Endothelial cell of umbilical vein (primary cell): ENCODE measurements at regions not wholly inside any gene's neighbourhood (a gene's known extent, or its start where the extent isn't known, plus 50 kb on each side); places are given as distances from the start of the nearest gene placed in this dataset.

Source experiments
- BruUV-seq: library from RNA; stranded (reverse); fragments of 400-500 nt; replicated peaks from 2 replicates; lab custom pipeline; 2021; lab: Mats Ljungman, UMichigan
- CTCF ChIA-PET: fragments of 300-600, 350-600 bp; sonication (Branson Sonifier 250); formaldehyde crosslinking; loops from one replicate; lab custom pipeline; 2021; ENCODE audit warnings: antibody characterized with exemption, inconsistent platforms; lab: Charles Lee
- POLR2A ChIA-PET: fragments of 300-600, 350-600 bp; sonication (Branson Sonifier 250); formaldehyde crosslinking; loops from one replicate; lab custom pipeline; 2021; ENCODE audit warnings: antibody characterized with exemption, inconsistent platforms; lab: Charles Lee
- DNase-seq: peaks from one replicate; pipeline ENCODE4 v3.0.0-alpha.2; 2011; ENCODE audit warnings: low read depth, low spot score
- FAIRE-seq: peaks from 2 replicates; lab custom pipeline; 2011; peaks lifted over from hg19 to GRCh38; lab: Jason Lieb, UNC
- H2AFZ ChIP-seq: 2 replicates; pipeline ENCODE4 v1.6.0; 2012; ENCODE audit warnings: low read depth, low read length, control low read depth, inconsistent platforms
- H3K27ac ChIP-seq: 2 replicates; pipeline ENCODE4 v1.5.1; 2011; ENCODE audit warnings: low read depth, mild to moderate bottlenecking, control low read depth, low read length, moderate library complexity; ENCODE audit not compliant: insufficient read depth
- H3K27me3 ChIP-seq, 2 experiments: 2 replicates each; pipeline versions ENCODE4 v1.6.0 to v1.6.1; 2011; ENCODE audit warnings: low read length in 2 of 2, mixed read lengths in 1 of 2; ENCODE audit not compliant: control insufficient read depth in 2 of 2, insufficient read depth in 2 of 2
- H3K36me3 ChIP-seq, 2 experiments: 2 replicates in 1 of 2; 3 replicates in 1 of 2; pipeline ENCODE4 v1.5.1; 2011; ENCODE audit warnings: low read length in 2 of 2, mild to moderate bottlenecking in 1 of 2, moderate library complexity in 1 of 2; ENCODE audit not compliant: control insufficient read depth in 2 of 2, insufficient read depth in 2 of 2; ENCODE audit errors: extremely low read depth in 1 of 2
- H3K4me1 ChIP-seq: 3 replicates; pipeline ENCODE4 v1.5.1; 2011; ENCODE audit warnings: mild to moderate bottlenecking, low read length; ENCODE audit not compliant: control insufficient read depth, insufficient read depth; ENCODE audit errors: extremely low read depth
- H3K4me2 ChIP-seq: 2 replicates; pipeline ENCODE4 v1.6.1; 2011; ENCODE audit warnings: low read length, control low read depth, mixed read lengths; ENCODE audit not compliant: insufficient read depth
- H3K4me3 ChIP-seq, 3 experiments: fragments of 200-600 bp in 1 of 3; sonication (generic), shearing (Covaris generic) in 1 of 3; replicated peaks in 1 of 3; 2 replicates each; pipeline ENCODE4 v1.5.1; 2011 to 2016; ENCODE audit warnings: control low read depth in 3 of 3, low read length in 3 of 3, mild to moderate bottlenecking in 2 of 3, inconsistent platforms in 1 of 3, low read depth in 1 of 3, moderate library complexity in 1 of 3; ENCODE audit not compliant: insufficient read depth in 1 of 3
- H3K79me2 ChIP-seq: 2 replicates; pipeline ENCODE4 v1.6.0; 2012; ENCODE audit warnings: low read length, inconsistent platforms; ENCODE audit not compliant: control insufficient read depth, insufficient read depth
- H3K9ac ChIP-seq: replicated peaks from 2 replicates; pipeline ENCODE3; 2011; ENCODE audit warnings: low read length, control low read depth; ENCODE audit not compliant: insufficient read depth; ENCODE audit errors: extremely low read depth
- H3K9me1 ChIP-seq: replicated peaks from 3 replicates; pipeline ENCODE4 v1.6.0; 2011; ENCODE audit warnings: mild to moderate bottlenecking, low read length; ENCODE audit not compliant: control insufficient read depth, insufficient read depth; ENCODE audit errors: extremely low read depth
- H3K9me3 ChIP-seq: replicated peaks from 2 replicates; pipeline ENCODE4 v1.5.1; 2012; ENCODE audit warnings: low read length, inconsistent platforms; ENCODE audit not compliant: control insufficient read depth, insufficient read depth
- H4K20me1 ChIP-seq: replicated peaks from 2 replicates; pipeline ENCODE3; 2011; ENCODE audit warnings: mild to moderate bottlenecking, low read length; ENCODE audit not compliant: control insufficient read depth, insufficient read depth; ENCODE audit errors: extremely low read depth
- EZH2 ChIP-seq: IDR thresholded peaks from 2 replicates; pipeline ENCODE4 v1.6.1; 2012; ENCODE audit warnings: borderline replicate concordance, low read depth, mild to moderate bottlenecking, moderate library complexity, low read length, inconsistent platforms; ENCODE audit not compliant: severe bottlenecking
- FOS ChIP-seq: IDR thresholded peaks from 2 replicates; pipeline ENCODE4 v1.6.1; 2011; ENCODE audit warnings: mild to moderate bottlenecking, low read length, moderate library complexity, borderline replicate concordance; ENCODE audit not compliant: insufficient read depth
- POLR2AphosphoS5 ChIP-seq: IDR thresholded peaks from 2 replicates; pipeline ENCODE4 v1.6.1; 2012; ENCODE audit warnings: low read depth, mild to moderate bottlenecking, control low read depth, low read length, moderate library complexity; ENCODE audit not compliant: insufficient read depth
- dilution Hi-C: fragments of 300-500 bp; cut with MboI; formaldehyde crosslinking; loops from one replicate; pipeline ENCODE4 v1.15.0; 2019; ENCODE audit warnings: low sequenced_read_pairs; ENCODE audit not compliant: extremely low pct_ligation_motif_present
- intact Hi-C: fragments of 100-400 bp; cut with micrococcal nuclease; formaldehyde crosslinking; loops from one replicate; pipeline ENCODE4 v1.10.0; 2022
- TF ChIP-seq, protein P1 (sequence below), 2 donors: IDR thresholded peaks; 1 replicate in 1 of 2; 2 replicates in 1 of 2; pipeline ENCODE4 v1.5.1; 2011; ENCODE audit warnings: low read length in 2 of 2, mild to moderate bottlenecking in 2 of 2, moderate library complexity in 2 of 2, control low read depth in 1 of 2, inconsistent platforms in 1 of 2, low read depth in 1 of 2; ENCODE audit not compliant: insufficient read depth in 1 of 2; ENCODE audit errors: extremely low read depth in 1 of 2

DNA sequence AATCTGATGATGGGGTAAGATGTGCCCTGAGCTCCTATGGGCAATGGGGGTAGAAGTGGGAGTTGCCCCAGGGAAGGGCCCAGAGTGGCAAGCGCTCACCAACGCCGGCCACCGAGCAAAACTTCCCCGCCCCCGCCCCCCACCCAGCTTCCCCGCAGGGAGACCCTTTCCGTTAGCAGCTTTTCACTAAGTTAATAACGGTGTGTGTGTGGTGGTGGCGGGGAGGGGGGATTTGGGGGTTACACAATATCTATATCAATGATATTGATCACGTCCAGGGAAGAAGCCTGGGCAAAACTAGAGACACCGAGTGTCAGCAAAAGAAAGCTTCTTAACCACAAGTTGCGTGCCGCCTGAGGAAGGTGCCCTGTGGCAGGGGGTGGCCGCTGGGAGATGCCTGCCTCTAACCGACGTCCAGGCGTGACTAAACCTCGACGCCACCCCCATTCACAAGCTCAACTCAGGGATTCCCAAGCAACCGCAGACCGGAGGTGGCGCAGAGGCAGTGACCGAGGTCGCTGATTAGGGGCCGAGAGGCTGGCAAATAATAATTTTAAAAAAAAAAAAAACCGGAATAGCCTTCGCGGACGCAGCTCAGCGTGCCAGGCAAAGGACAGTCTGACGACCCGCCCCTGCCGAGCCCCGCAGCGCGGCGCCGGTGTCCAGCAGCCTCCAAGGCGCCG, 222.6 kb downstream of the MEF2C start:
- H3K36me3 ChIP-seq = no peaks in the 10 kb centered on the region
- no peaks in the 10 kb centered on the region for H3K79me2 ChIP-seq
- dilution Hi-C loops = no loop called here
- DNase-seq (no peak), FAIRE-seq (no peak)
- no TSS peak for BruUV-seq
- intact Hi-C loops = no loop called here
- H3K9me3 ChIP-seq = no peaks in the 10 kb centered on the region
- H3K27me3 ChIP-seq = peaks cover 53 to 94% of the 10 kb centered on the region in 2 experiments
- peak overlapping the region in 2 of 3 experiments; percentile 19 to 31 for H3K4me3 ChIP-seq
- ChIA-PET CTCF (interaction anchor here (0.7 to 4.0 kb wide), 5 partner anchors 20 to 879 kb away, joined by 3 to 27 read pairs (median 3); no protein-coding TSS in a partner anchor), POLR2A (no interaction called here)
- H3K9ac ChIP-seq = no peak overlapping the region
- H3K4me1 ChIP-seq = peaks cover 5% of the 10 kb centered on the region
- peak overlapping the region; percentile 69 for H3K4me2 ChIP-seq
- H3K9me1 ChIP-seq = no peaks in the 10 kb centered on the region
- TF ChIP-seq EZH2 = no peak
- no peak for TF ChIP-seq POLR2AphosphoS5
- no peak for TF ChIP-seq FOS
- TF ChIP-seq, protein P1, sequence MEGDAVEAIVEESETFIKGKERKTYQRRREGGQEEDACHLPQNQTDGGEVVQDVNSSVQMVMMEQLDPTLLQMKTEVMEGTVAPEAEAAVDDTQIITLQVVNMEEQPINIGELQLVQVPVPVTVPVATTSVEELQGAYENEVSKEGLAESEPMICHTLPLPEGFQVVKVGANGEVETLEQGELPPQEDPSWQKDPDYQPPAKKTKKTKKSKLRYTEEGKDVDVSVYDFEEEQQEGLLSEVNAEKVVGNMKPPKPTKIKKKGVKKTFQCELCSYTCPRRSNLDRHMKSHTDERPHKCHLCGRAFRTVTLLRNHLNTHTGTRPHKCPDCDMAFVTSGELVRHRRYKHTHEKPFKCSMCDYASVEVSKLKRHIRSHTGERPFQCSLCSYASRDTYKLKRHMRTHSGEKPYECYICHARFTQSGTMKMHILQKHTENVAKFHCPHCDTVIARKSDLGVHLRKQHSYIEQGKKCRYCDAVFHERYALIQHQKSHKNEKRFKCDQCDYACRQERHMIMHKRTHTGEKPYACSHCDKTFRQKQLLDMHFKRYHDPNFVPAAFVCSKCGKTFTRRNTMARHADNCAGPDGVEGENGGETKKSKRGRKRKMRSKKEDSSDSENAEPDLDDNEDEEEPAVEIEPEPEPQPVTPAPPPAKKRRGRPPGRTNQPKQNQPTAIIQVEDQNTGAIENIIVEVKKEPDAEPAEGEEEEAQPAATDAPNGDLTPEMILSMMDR (IDR thresholded peaks at IDR 0.05; ENCODE audit: extremely low read depth in 1 of 2, insufficient read depth in 1 of 2, low read depth in 1 of 2, low read length in 2 of 2) = no peak
- no peaks in the 10 kb centered on the region for H4K20me1 ChIP-seq
- no peak overlapping the region for H2AFZ ChIP-seq
- no peak overlapping the region for H3K27ac ChIP-seq
